DOHH2 (cell line): ENCODE measurements at regions not wholly inside any gene's neighbourhood (a gene's known extent, or its start where the extent isn't known, plus 50 kb on each side); places are given as distances from the start of the nearest gene placed in this dataset.

Source experiments
- EZH2phosphoT487 ChIP-seq: fragments of 200-600 bp; sonication (generic); IDR thresholded peaks from 2 replicates; pipeline ENCODE4 v1.6.1; 2017; ENCODE audit warnings: borderline replicate concordance, mild to moderate bottlenecking, antibody characterized with exemption, low read length, moderate library complexity, mixed read lengths
- TF ChIP-seq, protein P1 (sequence below): fragments of 200-600 bp; sonication (generic); IDR thresholded peaks from one replicate; pipeline ENCODE4 v1.5.1; 2014; ENCODE audit warnings: antibody characterized with exemption, mild to moderate bottlenecking, low read depth, low read length; ENCODE audit not compliant: poor library complexity, severe bottlenecking

DNA sequence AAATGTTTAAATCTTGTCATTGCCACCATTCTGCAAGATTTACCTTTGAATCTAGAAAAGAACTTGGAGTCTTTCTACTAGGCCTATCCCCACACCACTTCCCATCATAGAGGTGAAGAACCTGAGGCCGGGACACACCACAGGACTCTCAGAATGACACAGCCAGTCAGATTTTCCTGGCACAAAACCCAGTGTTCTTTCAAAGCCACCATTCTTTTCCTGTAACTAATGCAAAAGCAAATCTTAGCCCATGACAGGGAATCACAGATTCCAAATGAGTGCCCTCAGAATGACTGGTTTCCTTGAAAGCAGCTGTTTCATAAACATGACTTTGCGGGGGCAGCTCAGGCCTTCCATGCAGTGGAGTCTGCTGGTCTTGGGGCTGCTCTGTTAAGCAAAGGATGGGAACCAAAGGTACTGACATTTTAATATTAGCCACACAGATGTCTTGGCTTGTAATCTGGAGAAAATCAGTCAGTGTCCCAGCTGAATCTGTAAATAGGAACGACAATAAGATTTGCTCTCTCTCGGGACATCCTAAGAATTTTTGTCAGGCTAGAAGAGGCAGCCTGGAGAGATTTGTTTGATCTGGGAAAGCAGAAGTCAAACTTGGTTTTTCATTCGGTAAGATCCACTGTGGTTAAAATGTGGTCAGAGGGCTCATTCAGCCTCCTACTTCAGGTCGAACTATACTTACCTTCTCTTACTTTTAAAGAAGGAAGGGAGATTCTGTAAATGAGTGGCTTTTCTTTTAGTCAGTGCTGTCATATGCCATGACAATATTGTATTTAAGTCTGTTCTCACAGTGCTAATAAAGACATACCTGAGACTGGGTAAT is 115.1 kb downstream of the PALM2AKAP2 start:
- TF ChIP-seq, protein P1, sequence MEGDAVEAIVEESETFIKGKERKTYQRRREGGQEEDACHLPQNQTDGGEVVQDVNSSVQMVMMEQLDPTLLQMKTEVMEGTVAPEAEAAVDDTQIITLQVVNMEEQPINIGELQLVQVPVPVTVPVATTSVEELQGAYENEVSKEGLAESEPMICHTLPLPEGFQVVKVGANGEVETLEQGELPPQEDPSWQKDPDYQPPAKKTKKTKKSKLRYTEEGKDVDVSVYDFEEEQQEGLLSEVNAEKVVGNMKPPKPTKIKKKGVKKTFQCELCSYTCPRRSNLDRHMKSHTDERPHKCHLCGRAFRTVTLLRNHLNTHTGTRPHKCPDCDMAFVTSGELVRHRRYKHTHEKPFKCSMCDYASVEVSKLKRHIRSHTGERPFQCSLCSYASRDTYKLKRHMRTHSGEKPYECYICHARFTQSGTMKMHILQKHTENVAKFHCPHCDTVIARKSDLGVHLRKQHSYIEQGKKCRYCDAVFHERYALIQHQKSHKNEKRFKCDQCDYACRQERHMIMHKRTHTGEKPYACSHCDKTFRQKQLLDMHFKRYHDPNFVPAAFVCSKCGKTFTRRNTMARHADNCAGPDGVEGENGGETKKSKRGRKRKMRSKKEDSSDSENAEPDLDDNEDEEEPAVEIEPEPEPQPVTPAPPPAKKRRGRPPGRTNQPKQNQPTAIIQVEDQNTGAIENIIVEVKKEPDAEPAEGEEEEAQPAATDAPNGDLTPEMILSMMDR: no peak
- TF ChIP-seq EZH2phosphoT487: no peak
